Cardiac fibroblast (primary cell): ENCODE measurements at regions not wholly inside any gene's neighbourhood (a gene's known extent, or its start where the extent isn't known, plus 50 kb on each side); places are given as distances from the start of the nearest gene placed in this dataset.

Experiments
- DNase-seq, 2 donors: peaks; one replicate each; pipeline versions ENCODE4 v3.0.0 to v3.0.0-alpha.2; 2010; ENCODE audit warnings: low read depth in 2 of 2
- H3K4me3 ChIP-seq, 2 donors: replicated peaks in 1 of 2; 1 replicate in 1 of 2; 2 replicates in 1 of 2; pipeline ENCODE4 v1.5.1; 2011; ENCODE audit warnings: low read depth in 2 of 2, low read length in 2 of 2, mild to moderate bottlenecking in 2 of 2, moderate library complexity in 1 of 2
- TF ChIP-seq, protein P1 (sequence below): IDR thresholded peaks from one replicate; pipeline ENCODE4 v1.5.1; 2011; ENCODE audit warnings: low read depth, mild to moderate bottlenecking, low read length, inconsistent platforms

DNA sequence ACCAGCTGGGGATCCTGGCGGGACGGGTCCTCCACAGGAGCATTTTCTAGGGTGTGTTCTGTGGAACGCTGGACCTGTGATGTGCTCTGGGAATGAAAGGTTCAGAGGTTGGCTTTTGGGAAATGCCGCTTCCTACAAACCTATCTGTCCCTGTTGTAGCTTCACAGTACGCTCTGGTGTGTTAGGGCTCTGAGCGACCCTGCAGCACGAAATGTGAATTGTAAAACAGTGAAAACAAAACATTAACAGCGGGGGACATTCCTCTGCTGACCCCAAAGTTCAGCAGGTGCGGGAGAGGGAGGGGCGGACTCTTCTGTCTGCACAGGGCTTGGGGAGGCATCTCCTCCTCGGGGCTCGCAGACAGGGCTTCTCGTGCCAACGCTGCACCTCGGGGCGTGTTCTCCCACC, 155.9 kb downstream of the NRN1 start:
- TF ChIP-seq, protein P1, sequence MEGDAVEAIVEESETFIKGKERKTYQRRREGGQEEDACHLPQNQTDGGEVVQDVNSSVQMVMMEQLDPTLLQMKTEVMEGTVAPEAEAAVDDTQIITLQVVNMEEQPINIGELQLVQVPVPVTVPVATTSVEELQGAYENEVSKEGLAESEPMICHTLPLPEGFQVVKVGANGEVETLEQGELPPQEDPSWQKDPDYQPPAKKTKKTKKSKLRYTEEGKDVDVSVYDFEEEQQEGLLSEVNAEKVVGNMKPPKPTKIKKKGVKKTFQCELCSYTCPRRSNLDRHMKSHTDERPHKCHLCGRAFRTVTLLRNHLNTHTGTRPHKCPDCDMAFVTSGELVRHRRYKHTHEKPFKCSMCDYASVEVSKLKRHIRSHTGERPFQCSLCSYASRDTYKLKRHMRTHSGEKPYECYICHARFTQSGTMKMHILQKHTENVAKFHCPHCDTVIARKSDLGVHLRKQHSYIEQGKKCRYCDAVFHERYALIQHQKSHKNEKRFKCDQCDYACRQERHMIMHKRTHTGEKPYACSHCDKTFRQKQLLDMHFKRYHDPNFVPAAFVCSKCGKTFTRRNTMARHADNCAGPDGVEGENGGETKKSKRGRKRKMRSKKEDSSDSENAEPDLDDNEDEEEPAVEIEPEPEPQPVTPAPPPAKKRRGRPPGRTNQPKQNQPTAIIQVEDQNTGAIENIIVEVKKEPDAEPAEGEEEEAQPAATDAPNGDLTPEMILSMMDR, result no peak
- DNase-seq, result no peak
- H3K4me3 ChIP-seq, result no peak overlapping the region

DNA sequence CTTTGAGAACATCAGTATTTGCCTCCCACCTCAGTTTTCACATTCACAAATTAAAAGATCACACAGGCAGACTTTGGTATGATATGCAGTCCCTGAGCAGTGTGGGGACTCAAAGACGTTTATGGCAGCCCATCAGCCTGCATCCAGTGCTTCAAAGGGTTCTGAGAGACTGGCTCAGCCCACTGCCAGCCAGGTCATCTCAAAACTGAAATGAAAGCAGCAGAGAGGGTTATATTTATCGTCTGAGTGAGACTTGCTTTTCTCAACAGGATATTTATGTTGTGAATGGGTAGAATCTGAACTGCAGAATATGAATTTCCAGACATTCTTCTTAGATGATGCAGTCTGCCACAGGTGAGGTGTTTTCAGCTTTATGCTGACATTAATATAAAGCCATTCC, 159.8 kb downstream of the NRN1 start:
- TF ChIP-seq, protein P1, result no peak
- DNase-seq, result no peak
- H3K4me3 ChIP-seq, result no peak overlapping the region

DNA sequence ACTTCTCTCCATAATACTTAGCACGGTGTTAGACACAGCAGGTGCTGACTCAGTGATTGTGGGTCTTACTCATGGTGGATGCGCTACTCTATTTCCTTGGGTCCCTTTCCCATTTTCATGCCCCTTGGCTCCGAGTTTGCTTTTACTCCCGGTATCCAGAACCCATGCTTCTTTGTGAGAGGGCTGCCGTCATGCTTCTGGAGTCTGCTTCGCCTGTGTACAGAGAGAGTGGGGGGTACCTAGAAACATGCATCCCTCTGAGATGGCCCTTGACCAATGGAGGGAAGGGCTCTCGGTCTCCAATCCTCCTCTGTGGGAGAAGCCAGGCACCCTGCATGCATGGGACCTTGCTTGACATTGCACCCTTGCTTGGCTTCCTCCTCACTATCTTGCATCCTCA, 160.4 kb downstream of the NRN1 start:
- H3K4me3 ChIP-seq, result no peak overlapping the region
- TF ChIP-seq, protein P1, result no peak
- DNase-seq, result no peak

DNA sequence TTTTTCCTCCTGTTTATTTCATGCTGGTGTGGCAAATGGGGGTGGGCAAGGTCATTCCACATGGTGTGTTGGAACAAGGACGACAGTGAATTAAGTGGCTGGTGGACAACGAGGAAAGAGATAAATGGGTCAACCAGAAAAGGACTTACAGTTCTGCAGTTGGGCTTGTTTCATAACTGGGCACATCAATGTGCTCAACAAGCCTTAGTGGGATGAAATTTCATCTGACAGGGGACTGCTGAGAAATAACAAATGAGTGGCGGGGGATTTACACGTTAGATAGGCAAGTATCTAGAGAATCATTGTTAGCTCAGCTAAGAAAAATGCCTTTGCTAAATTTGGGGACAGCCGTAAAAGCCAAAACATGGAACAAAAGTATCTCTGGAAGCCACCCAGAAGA, 163.6 kb downstream of the NRN1 start:
- H3K4me3 ChIP-seq, result no peak overlapping the region
- no peak for DNase-seq
- TF ChIP-seq, protein P1, result no peak

DNA sequence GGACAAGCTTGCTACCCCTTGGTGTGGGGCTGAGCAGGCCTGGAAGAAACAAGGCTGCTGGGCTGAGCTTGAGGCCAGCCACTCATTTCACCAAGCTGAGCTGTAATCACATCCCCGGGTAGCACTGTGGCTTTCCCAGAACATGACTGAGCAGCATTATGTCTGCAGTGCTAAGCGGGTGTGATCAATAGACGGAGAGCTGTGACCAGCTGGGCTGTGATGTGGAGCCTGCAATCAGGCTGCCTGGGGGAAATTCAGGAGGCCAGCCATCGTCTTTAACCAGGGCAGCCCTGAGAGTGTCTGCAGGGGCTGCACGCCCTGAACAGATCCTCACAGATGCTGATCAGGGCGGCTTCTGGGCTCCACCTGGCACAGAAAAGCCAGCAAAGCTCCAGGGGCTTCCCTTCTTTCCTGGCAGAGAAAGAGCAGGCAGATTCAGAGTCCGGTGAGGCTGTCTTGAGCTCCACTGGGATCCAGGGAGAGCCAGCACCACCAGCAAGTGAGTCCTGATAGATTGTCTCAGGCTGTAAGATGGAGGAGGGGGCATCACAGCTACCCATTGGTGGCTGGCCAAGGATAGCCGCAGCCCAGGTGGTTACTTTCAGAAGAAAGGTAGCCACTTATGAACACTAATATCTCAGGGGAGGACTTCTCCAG, 165.9 kb downstream of the NRN1 start:
- H3K4me3 ChIP-seq, result no peak overlapping the region
- DNase-seq, result no peak
- TF ChIP-seq, protein P1, result no peak

DNA sequence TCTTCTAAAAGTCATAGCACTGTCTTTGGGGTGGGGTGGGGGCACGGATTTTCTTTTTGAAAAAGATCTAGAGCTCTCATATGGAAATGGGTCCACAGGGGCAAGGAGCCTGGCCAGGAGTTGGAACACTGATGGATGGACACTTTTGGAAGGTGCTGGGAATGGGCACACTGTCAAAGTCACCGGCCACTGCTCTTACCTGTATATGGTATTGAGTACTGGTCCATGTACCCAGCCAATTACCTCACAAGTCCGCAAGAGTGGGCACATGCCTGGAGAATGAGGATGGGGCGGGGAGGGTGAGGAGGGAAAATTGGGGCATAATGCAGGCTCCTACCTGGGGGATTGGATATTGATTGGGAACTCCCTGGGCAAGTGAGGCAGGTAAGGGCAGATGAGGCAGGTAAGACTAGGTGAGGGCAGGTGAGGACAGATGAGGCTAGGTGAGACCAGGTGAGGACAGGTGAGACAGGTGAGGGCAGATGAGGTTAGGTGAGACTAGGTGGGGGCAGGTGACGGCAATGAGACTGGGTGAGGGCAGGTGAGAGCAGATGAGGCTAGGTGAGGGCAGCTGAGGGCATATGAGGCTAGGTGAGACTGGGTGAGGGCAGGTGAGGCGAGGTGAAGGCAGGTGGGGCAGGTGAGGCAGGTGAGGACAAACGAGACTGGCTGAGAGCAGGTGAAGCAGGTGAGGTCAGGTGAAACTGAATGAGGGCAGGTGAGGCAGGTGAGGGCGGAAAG, 167.9 kb downstream of the NRN1 start:
- no peak overlapping the region for H3K4me3 ChIP-seq
- TF ChIP-seq, protein P1, result no peak
- no peak for DNase-seq
